ENCODE measurements at regions not wholly inside any gene's neighbourhood (a gene's known extent, or its start where the extent isn't known, plus 50 kb on each side); places are given as distances from the start of the nearest gene placed in this dataset.

DNA sequence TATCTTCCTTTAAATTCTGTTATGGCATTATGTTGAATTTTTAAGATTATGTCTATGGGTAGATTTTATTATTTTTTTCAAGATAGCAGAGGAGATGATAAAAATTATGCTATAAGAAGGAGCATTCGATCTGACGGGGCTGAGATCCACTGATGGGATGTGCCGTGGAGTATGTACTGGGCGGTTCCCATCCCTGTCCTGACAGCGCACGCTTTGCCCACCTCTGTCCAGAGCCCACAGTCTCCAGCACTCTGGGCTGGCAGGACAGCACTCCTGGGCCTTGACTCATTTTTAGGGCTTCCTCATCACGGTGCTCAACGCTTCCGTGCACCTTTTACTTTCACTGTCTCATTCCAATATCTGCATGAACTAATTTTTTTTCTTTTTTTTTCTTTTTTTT is 235.5 kb downstream of the TEX29 start:
- H3K4me3 ChIP-seq (ENCODE audit: low read depth, low read length), result no peak overlapping the region
- TF ChIP-seq, protein P1, sequence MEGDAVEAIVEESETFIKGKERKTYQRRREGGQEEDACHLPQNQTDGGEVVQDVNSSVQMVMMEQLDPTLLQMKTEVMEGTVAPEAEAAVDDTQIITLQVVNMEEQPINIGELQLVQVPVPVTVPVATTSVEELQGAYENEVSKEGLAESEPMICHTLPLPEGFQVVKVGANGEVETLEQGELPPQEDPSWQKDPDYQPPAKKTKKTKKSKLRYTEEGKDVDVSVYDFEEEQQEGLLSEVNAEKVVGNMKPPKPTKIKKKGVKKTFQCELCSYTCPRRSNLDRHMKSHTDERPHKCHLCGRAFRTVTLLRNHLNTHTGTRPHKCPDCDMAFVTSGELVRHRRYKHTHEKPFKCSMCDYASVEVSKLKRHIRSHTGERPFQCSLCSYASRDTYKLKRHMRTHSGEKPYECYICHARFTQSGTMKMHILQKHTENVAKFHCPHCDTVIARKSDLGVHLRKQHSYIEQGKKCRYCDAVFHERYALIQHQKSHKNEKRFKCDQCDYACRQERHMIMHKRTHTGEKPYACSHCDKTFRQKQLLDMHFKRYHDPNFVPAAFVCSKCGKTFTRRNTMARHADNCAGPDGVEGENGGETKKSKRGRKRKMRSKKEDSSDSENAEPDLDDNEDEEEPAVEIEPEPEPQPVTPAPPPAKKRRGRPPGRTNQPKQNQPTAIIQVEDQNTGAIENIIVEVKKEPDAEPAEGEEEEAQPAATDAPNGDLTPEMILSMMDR (IDR thresholded peaks at IDR 0.05; ENCODE audit: borderline replicate concordance, insufficient read depth, low read depth, low read length), result no peak

DNA sequence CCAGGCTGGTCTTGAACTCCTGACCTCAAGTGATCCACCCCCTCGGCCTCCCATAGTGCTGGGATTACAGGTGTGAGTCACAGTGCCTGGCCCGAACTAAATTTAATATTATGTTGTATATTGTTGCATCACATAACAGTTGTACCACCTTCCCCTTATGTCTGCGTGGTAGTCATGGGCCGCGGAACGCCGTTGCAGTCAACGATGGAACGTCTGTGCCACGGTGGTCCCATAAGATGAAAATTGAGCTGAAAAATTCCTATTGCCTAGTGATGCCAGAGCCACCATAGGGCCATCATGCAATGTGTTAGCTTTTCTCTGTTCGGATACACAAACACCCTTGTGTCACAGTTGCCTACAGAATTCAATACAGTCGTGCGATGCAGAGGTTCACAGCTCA is 236.1 kb downstream of the TEX29 start:
- H3K4me3 ChIP-seq (ENCODE audit: low read depth, low read length), result no peak overlapping the region
- TF ChIP-seq, protein P1 (IDR thresholded peaks at IDR 0.05; ENCODE audit: borderline replicate concordance, insufficient read depth, low read depth, low read length), result no peak

DNA sequence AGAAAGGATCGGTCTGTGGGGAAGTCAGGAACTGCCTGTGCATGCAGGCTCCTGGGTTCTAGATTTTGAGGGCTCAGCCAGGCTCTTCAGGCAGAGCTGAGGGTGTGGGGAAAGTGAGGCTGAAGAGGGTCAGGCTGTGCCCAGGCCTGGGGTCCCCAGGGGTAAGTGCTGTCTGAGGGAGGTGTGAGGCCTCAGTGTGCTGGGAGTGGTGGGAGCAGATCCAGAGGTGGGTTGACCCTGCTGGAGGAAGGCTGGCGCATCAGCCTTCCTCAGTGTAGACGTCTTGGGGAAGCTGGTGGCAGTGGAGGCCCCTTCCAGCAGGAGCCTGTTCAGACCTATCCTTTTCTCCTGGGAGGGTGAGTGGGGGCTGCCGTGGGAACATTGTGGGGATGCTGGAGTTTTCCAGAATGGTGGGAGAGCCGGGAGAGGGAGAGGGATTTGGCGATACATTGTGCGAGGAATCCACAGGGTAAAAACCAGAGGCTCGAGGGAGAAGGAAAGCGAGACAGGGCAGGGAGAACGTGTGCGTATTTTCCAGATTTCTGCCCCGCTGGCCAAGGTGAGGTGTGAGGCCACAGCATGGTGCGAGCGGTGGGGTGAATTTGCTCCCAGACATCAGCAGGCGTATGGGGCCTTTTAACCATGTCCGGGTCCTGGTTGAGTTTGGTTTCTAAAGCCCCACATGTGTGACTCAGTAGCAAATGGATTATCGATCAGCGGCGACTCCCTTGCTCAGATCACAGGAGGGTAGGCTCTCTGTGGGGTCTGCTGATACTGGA is 237.7 kb downstream of the TEX29 start:
- TF ChIP-seq, protein P1 (IDR thresholded peaks at IDR 0.05; ENCODE audit: borderline replicate concordance, insufficient read depth, low read depth, low read length), result no peak
- no peak overlapping the region for H3K4me3 ChIP-seq (ENCODE audit: low read depth, low read length)

DNA sequence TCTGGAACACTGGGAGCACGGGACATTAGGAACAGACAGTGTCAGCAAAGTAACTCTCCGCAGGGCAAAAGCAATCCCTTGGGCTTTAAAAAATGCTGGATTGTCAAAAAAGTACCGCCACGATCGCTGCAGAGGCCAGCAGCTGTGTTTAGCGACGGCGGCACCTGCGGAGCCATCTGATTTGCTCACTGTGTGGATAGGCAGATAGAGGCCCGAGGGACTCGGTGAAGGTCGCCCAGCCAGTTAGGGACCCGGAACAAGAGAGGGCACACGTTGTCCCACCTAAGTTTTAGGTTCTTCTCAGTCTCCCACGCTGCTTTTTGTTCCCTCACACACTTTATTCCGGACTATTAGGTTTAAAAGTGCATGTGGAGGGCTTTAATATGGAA is 238.3 kb downstream of the TEX29 start:
- no peak overlapping the region for H3K4me3 ChIP-seq (ENCODE audit: low read depth, low read length)
- TF ChIP-seq, protein P1 (IDR thresholded peaks at IDR 0.05; ENCODE audit: borderline replicate concordance, insufficient read depth, low read depth, low read length), result no peak

DNA sequence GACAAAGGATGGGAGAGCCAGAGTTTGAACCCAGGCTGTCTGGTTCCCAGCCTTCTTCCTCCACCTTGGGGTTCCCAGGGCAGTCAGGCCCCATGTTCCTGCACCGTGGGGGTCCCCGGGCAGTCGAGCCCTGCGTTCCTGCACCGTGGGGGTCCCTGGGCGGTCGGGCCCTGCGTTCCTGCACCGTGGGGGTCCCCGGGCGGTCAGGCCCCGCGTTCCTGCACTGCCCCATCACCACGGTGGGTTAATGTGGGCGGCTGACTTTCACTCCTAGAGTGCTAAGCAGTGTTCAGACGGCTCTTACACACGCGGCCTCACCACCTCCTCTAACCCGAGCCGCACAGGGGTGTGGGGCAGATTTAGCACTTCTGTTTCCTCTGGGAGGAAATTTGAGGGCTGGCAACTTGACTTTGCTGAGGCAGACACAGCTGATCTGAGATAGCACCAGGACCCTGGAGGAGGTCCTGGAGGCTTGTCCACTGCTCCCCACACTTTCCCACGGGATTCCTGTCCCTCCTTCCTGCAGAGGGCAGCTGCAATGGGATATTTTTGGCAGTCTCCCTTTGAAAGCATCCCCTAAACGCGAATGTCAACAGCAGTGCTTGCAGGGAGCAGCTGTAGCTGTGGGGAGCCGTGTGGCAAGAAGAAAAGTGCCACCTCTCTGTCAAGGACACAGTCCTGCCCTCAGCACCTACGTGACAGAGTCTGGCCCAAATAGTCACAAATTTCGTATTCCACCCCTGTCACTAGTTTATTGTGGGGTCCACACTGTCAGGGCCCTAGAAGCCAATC is 239.4 kb downstream of the TEX29 start:
- H3K4me3 ChIP-seq (ENCODE audit: low read depth, low read length), result no peak overlapping the region
- TF ChIP-seq, protein P1 (IDR thresholded peaks at IDR 0.05; ENCODE audit: borderline replicate concordance, insufficient read depth, low read depth, low read length), result no peak

DNA sequence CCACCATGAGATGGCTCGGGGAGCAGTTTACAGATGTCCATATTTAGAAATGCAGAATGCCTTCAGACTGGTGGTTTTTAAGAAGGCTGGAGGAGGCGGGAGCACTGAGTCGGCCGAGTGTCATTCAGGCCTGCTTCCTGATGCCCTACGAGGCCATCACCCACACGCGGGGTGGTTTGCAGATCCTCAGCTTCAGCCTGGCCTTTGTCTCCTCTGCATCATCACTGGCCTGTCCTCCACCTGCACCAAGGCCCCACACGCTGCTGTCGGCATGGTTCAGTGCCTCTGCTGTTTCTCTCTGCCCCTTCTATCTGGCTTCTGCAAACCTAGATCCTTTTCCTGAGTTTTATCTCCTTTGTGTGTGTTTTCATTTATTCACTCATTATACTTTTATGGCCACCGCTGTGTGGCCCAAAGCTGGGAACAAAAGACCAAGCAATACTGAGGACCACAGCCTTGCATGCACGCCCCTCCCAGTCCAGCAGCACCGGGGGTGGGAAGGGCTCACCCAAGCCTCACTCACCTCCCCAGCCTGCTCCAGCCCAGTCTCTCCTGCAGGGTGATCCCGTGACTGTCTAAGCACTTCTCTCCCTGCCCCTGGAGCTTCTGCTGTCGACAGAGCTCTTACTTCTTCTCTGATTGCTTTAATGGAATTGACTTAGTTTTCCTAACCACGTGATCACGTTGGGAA is 240.8 kb downstream of the TEX29 start:
- TF ChIP-seq, protein P1 (IDR thresholded peaks at IDR 0.05; ENCODE audit: borderline replicate concordance, insufficient read depth, low read depth, low read length), result no peak
- H3K4me3 ChIP-seq (ENCODE audit: low read depth, low read length), result no peak overlapping the region
